ENCODE measurements at regions not wholly inside any gene's neighbourhood (a gene's known extent, or its start where the extent isn't known, plus 50 kb on each side); places are given as distances from the start of the nearest gene placed in this dataset.
"Not testable (repeated sequence)": the region's sequence is repeated elsewhere in the genome, so short reads cannot be mapped to it uniquely, and the experiment has no call there.

GRCh38 chr1:221029981-221030649 lies 150.9 kb downstream of the HLX start:
- no peak for DNase-seq

- peak; percentile 68 for DNase-seq
These were observed 151.7 kb downstream of the HLX start for GRCh38 chr1:221030990-221031389.

- DNase-seq: peak; percentile 47
These were observed 152.4 kb downstream of the HLX start for GRCh38 chr1:221031458-221032203.

- no peak for DNase-seq
These were observed 153.0 kb downstream of the HLX start for GRCh38 chr1:221032204-221032585.

GRCh38 chr1:221032637-221033280 lies 153.5 kb downstream of the HLX start:
- DNase-seq: peak; percentile 26

GRCh38 chr1:221035662-221036153 lies 156.5 kb downstream of the HLX start:
- peak; percentile 32 for DNase-seq

GRCh38 chr1:221039616-221040015 lies 160.4 kb downstream of the HLX start:
- peak; percentile 12 for DNase-seq

- DNase-seq: peak; percentile 19
These were observed 160.9 kb downstream of the HLX start for GRCh38 chr1:221040101-221040500.

GRCh38 chr1:221040691-221041285 lies 161.5 kb downstream of the HLX start:
- no peak for DNase-seq

GRCh38 chr1:221044538-221044937 lies 165.3 kb downstream of the HLX start:
- DNase-seq: no peak

- no peak for DNase-seq
These were observed 165.9 kb downstream of the HLX start for GRCh38 chr1:221045151-221045550.

- peak; percentile 64 for DNase-seq
These were observed 166.9 kb downstream of the HLX start for GRCh38 chr1:221045842-221046831.

- not testable (repeated sequence) for DNase-seq
These were observed 172.1 kb downstream of the HLX start for GRCh38 chr1:221051391-221051790.

- no peak for DNase-seq
These were observed 174.6 kb downstream of the HLX start for GRCh38 chr1:221053889-221054288.

- no peak for DNase-seq
These were observed 180.3 kb downstream of the HLX start for GRCh38 chr1:221059506-221059905.

GRCh38 chr1:221063651-221064050 lies 184.4 kb downstream of the HLX start:
- DNase-seq: no peak

- DNase-seq: no peak
These were observed 187.2 kb downstream of the HLX start for GRCh38 chr1:221066351-221067001.

- no peak for DNase-seq
These were observed 188.5 kb downstream of the HLX start for GRCh38 chr1:221067721-221068120.

- DNase-seq: peak; percentile 66
These were observed 190.1 kb downstream of the HLX start for GRCh38 chr1:221069178-221069903.

- peak; percentile 19 for DNase-seq
These were observed 190.7 kb downstream of the HLX start for GRCh38 chr1:221069986-221070385.

GRCh38 chr1:221071777-221072176 lies 192.5 kb downstream of the HLX start:
- DNase-seq: no peak

Data from hematopoietic multipotent progenitor cell treated with erythropoietin and hydrocortisone succinate and interleukin-3 and kit ligand, for 6 days (in vitro differentiated cells).